K562 (cell line): ENCODE measurements at regions not wholly inside any gene's neighbourhood (a gene's known extent, or its start where the extent isn't known, plus 50 kb on each side); places are given as distances from the start of the nearest gene placed in this dataset.

Experiments used
- ARHGAP35 ChIP-seq: fragments of 450-650 bp; IDR thresholded peaks from 2 replicates; pipeline ENCODE4 v1.6.1; 2018; ENCODE audit not compliant: partially characterized antibody
- CREB1 ChIP-seq, 2 experiments: sonication (generic) in 1 of 2; formaldehyde crosslinking in 1 of 2; IDR thresholded peaks; 2 replicates each; pipeline versions ENCODE4 v1.6.1 to v1.8.0; 2012 to 2022; ENCODE audit warnings: inconsistent platforms in 1 of 2, mild to moderate bottlenecking in 1 of 2, missing genetic modification reagents in 1 of 2, moderate library complexity in 1 of 2
- CREM ChIP-seq: IDR thresholded peaks from 2 replicates; pipeline ENCODE4 v1.6.1; 2014; ENCODE audit warnings: antibody characterized with exemption, low read depth
- HMG20A ChIP-seq: fragments of 450-650 bp; formaldehyde crosslinking; conservative IDR thresholded peaks from 2 replicates; pipeline ENCODE4 v1.4.0; 2020; ENCODE audit warnings: mild to moderate bottlenecking, mixed read lengths
- MYC ChIP-seq, 2 experiments: fragments of 250-450 bp in 1 of 2; sonication (Bioruptor Pico) in 1 of 2; IDR thresholded peaks; 2 replicates each; pipeline versions ENCODE4 v1.5.1 to v1.6.1; 2012 to 2021; ENCODE audit warnings: low read depth in 2 of 2, borderline replicate concordance in 1 of 2, improper control_type of control experiment in 1 of 2, low read length in 1 of 2, mild to moderate bottlenecking in 1 of 2, moderate library complexity in 1 of 2
- NCOR1 ChIP-seq: fragments of 450-650 bp; IDR thresholded peaks from 2 replicates; pipeline ENCODE4 v1.6.1; 2016; ENCODE audit warnings: mild to moderate bottlenecking, moderate library complexity
- PHF8 ChIP-seq: fragments of 200-600 bp; sonication (generic); IDR thresholded peaks from 2 replicates; pipeline ENCODE4 v1.6.1; 2012; ENCODE audit warnings: mixed run types, mild to moderate bottlenecking, inconsistent platforms, low read length, moderate library complexity, borderline replicate concordance
- POLR2AphosphoS5 ChIP-seq: IDR thresholded peaks from 2 replicates; pipeline ENCODE4 v1.6.1; 2011; ENCODE audit warnings: mild to moderate bottlenecking, low read depth, low read length, moderate library complexity; ENCODE audit not compliant: control insufficient read depth, insufficient read depth
- SNRNP70 ChIP-seq: fragments of 200-400 bp; formaldehyde crosslinking; optimal IDR thresholded peaks from 2 replicates; pipeline ENCODE3; 2017; ENCODE audit warnings: low read depth, low read length
- TCF7 ChIP-seq: sonication (generic); IDR thresholded peaks from 2 replicates; pipeline ENCODE4 v1.6.1; 2016; ENCODE audit warnings: antibody characterized with exemption, borderline replicate concordance
- ZBED1 ChIP-seq: IDR thresholded peaks from 2 replicates; pipeline ENCODE4 v1.6.1; 2014
- ZBTB1 ChIP-seq: sonication (generic); formaldehyde crosslinking; IDR thresholded peaks from 2 replicates; pipeline ENCODE4 v1.8.1; 2023; ENCODE audit warnings: missing genetic modification reagents, low read depth, mild to moderate bottlenecking, borderline replicate concordance
- ZKSCAN8 ChIP-seq: fragments of 200-800 bp; sonication (Bioruptor generic); IDR thresholded peaks from 2 replicates; pipeline ENCODE4 v1.6.1; 2016; ENCODE audit warnings: missing genetic modification characterization, missing compliant biosample characterization
- TF ChIP-seq, protein P1 (sequence below): sonication (generic); formaldehyde crosslinking; IDR thresholded peaks from 2 replicates; pipeline ENCODE4 v1.8.0; 2022; ENCODE audit warnings: missing genetic modification reagents, mild to moderate bottlenecking, moderate library complexity, borderline replicate concordance
- TF ChIP-seq, protein P2 (sequence below): sonication (generic); formaldehyde crosslinking; IDR thresholded peaks from 2 replicates; pipeline ENCODE4 v1.9.0; 2022; ENCODE audit warnings: mild to moderate bottlenecking, missing genetic modification reagents
- TF ChIP-seq, protein P3 (sequence below), 2 experiments: fragments of 200-800 bp in 1 of 2; sonication (Bioruptor generic) in 1 of 2; sonication (generic) in 1 of 2; formaldehyde crosslinking in 1 of 2; IDR thresholded peaks in 1 of 2; conservative IDR thresholded peaks in 1 of 2; 2 replicates each; pipeline versions ENCODE4 v1.5.0 to v1.6.1; 2016 to 2020; ENCODE audit warnings: missing compliant biosample characterization in 1 of 2, missing genetic modification characterization in 1 of 2, missing genetic modification reagents in 1 of 2
- TF ChIP-seq, protein P4 (sequence below), 2 experiments: IDR thresholded peaks in 1 of 2; conservative IDR thresholded peaks in 1 of 2; 2 replicates each; pipeline ENCODE4 v1.6.1; 2016; ENCODE audit warnings: low read depth in 2 of 2, mild to moderate bottlenecking in 1 of 2, missing compliant biosample characterization in 1 of 2, missing genetic modification characterization in 1 of 2, moderate library complexity in 1 of 2

DNA sequence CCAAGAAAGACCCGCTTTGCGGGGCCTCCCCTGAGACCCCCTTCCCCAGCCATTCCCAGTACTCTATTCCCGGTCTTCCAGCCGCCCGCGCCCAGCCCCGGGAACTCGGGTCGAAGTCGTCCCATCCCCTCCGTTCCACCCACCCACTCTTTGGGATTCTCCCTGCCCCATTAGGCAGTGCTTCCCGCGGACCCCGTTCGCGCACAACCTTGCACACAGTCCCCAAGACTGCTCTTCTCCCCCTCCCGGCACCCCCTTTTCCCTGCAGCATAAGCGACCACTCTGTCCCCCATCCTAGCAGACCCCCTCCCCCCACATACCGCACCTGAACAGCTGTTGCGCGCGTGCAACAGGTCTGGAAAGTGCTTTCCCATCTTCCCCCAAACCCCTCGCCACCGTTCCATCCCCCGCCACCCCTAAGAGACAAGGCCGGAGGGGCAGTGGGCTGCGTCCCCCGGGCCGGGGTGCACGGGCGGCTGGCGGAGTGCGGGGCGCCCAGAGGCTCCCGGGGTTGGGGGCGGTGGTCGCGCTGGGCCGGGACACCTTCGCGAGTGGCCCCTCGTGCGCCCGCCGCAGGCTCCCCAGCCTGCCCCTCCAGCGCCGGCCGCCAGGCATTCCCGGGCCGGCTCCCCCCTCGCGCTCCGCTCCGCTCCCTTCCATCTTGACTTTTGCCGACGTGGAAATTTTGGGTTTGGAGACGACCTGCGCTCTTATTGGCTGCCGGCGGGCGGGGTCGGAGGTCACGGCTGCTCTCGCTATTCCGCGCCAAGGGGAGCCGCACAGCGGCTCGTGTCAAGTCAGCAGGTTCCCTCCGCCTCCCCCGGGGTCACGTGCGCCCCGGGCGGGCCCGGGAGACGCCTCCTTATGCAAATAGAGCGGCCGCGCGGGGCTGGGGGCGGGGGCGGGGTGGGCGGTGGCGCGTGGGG, 201.2 kb upstream of the NFE2L3 start (continued):
- TF ChIP-seq, protein P1, sequence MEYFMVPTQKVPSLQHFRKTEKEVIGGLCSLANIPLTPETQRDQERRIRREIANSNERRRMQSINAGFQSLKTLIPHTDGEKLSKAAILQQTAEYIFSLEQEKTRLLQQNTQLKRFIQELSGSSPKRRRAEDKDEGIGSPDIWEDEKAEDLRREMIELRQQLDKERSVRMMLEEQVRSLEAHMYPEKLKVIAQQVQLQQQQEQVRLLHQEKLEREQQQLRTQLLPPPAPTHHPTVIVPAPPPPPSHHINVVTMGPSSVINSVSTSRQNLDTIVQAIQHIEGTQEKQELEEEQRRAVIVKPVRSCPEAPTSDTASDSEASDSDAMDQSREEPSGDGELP (CRISPR knock-in tag): peak; percentile 70
- TF ChIP-seq ZKSCAN8 (CRISPR knock-in tag): no peak
- no peak for TF ChIP-seq ZBTB1 (CRISPR knock-in tag)
- peak; percentile 67; the same call in 1 of the 2 replicates for TF ChIP-seq PHF8
- TF ChIP-seq MYC (IDR thresholded peaks at IDR 0.05; ENCODE audit: low read depth, low read length): peak; percentile 64
- no peak for TF ChIP-seq MYC (CRISPR knock-in tag; IDR thresholded peaks at IDR 0.05; ENCODE audit: borderline replicate concordance, low read depth)
- no peak for TF ChIP-seq TCF7
- no peak for TF ChIP-seq NCOR1
- 0 out of 2 replicates have a peak, but pooled peaks have one; percentile 48 for TF ChIP-seq ZBED1
- TF ChIP-seq CREM: peak; percentile 83
- TF ChIP-seq, protein P2, sequence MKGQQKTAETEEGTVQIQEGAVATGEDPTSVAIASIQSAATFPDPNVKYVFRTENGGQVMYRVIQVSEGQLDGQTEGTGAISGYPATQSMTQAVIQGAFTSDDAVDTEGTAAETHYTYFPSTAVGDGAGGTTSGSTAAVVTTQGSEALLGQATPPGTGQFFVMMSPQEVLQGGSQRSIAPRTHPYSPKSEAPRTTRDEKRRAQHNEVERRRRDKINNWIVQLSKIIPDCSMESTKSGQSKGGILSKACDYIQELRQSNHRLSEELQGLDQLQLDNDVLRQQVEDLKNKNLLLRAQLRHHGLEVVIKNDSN (CRISPR knock-in tag): peak; percentile 89
- TF ChIP-seq SNRNP70: no peak
- peak; percentile 63; the same call in 1 of the 2 replicates for TF ChIP-seq CREB1 (IDR thresholded peaks at IDR 0.05)
- TF ChIP-seq CREB1 (CRISPR knock-in tag; IDR thresholded peaks at IDR 0.05): no peak
- TF ChIP-seq, protein P3, sequence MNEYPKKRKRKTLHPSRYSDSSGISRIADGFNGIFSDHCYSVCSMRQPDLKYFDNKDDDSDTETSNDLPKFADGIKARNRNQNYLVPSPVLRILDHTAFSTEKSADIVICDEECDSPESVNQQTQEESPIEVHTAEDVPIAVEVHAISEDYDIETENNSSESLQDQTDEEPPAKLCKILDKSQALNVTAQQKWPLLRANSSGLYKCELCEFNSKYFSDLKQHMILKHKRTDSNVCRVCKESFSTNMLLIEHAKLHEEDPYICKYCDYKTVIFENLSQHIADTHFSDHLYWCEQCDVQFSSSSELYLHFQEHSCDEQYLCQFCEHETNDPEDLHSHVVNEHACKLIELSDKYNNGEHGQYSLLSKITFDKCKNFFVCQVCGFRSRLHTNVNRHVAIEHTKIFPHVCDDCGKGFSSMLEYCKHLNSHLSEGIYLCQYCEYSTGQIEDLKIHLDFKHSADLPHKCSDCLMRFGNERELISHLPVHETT (CRISPR knock-in tag; conservative IDR thresholded peaks at IDR 0.05 in 1 of 2, IDR thresholded peaks at IDR 0.05 in 1 of 2): peak in 1 of 2 experiments; percentile 19; a peak in 2 of 4 replicates
- TF ChIP-seq, protein P4, sequence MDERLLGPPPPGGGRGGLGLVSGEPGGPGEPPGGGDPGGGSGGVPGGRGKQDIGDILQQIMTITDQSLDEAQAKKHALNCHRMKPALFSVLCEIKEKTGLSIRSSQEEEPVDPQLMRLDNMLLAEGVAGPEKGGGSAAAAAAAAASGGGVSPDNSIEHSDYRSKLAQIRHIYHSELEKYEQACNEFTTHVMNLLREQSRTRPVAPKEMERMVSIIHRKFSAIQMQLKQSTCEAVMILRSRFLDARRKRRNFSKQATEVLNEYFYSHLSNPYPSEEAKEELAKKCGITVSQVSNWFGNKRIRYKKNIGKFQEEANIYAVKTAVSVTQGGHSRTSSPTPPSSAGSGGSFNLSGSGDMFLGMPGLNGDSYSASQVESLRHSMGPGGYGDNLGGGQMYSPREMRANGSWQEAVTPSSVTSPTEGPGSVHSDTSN (CRISPR knock-in tag; IDR thresholded peaks at IDR 0.05; ENCODE audit: low read depth): no peak
- TF ChIP-seq, protein P4 (tag; conservative IDR thresholded peaks at IDR 0.05; ENCODE audit: low read depth): no peak
- no peak for TF ChIP-seq HMG20A (CRISPR knock-in tag)
- TF ChIP-seq ARHGAP35: no peak
- peak; percentile 62 for TF ChIP-seq POLR2AphosphoS5
